ENCODE measurements at regions not wholly inside any gene's neighbourhood (a gene's known extent, or its start where the extent isn't known, plus 50 kb on each side); places are given as distances from the start of the nearest gene placed in this dataset.

DNA sequence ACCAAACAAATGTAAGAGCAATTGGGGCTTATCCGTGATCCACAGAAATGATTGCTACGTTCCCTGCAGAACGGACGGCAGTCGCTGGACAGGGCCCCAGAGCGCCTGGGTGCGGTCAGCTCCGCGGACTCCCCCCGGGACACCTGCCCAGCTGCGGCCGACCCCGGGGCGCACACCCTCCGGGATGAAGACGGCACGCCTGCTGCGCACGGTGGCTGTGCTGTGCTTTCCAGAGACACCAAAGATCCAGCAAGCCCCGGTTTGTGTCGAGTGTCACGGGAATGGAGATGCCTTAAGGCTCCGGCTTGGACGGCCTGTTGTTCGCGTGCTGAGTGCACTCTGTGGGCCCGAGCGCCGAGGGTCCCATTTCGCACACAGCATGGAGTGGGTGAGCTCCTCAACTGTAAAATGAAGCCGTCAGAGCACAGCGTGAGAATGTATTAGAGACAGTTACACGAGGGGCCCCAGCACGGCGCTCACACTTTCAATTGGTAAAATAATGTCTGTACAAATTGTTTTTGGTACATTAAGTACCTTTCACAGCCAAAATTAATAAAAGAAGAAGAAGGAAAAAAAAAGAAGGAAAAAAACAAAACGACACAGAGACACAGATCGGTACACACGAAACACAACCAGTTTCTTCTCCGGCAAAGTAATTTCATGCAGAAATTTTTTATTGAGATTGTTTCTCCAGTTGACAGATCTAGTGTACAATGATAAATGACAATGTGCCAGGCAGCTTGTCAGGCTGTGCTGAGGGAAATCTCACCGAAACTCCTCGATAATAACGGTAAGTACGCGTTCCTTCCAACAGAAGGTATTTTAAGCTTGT is 615.8 kb upstream of the SALL3 start:
- no peak overlapping the region for H3K27ac ChIP-seq
- TF ChIP-seq, protein P1, sequence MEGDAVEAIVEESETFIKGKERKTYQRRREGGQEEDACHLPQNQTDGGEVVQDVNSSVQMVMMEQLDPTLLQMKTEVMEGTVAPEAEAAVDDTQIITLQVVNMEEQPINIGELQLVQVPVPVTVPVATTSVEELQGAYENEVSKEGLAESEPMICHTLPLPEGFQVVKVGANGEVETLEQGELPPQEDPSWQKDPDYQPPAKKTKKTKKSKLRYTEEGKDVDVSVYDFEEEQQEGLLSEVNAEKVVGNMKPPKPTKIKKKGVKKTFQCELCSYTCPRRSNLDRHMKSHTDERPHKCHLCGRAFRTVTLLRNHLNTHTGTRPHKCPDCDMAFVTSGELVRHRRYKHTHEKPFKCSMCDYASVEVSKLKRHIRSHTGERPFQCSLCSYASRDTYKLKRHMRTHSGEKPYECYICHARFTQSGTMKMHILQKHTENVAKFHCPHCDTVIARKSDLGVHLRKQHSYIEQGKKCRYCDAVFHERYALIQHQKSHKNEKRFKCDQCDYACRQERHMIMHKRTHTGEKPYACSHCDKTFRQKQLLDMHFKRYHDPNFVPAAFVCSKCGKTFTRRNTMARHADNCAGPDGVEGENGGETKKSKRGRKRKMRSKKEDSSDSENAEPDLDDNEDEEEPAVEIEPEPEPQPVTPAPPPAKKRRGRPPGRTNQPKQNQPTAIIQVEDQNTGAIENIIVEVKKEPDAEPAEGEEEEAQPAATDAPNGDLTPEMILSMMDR (IDR thresholded peaks at IDR 0.05): no peak
- DNase-seq (ENCODE audit: low spot score): no peak
- H3K4me3 ChIP-seq: no peak overlapping the region

DNA sequence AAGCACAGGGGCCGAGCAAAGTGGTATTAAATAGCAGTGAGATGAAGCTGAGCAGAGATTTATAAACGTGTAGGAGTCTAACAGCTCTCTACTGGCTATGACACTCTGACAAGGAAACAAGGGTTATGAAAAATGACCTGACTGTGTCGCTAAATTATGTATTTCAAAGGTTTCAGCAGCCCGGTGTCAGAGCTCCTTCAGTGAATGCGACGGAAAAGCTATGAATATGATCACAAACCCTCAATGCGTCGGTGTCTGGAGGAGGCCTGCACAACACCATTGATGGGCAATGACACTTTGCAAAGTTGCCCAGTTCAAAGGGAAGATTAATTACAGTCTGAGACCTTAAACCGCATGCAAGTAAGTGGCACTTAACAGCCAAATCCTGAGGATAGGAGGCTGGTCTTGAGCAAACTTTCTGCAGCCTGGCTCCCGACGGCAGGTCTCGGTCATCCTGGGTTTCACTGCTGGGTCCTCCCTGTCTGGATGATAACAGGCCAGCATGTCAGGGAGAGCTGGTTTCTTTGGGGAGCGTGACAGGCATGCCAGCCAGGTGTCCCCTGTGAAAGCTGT is 615.1 kb upstream of the SALL3 start:
- no peak overlapping the region for H3K4me3 ChIP-seq
- no peak for DNase-seq (ENCODE audit: low spot score)
- TF ChIP-seq, protein P1 (IDR thresholded peaks at IDR 0.05): no peak
- H3K27ac ChIP-seq: no peak overlapping the region

DNA sequence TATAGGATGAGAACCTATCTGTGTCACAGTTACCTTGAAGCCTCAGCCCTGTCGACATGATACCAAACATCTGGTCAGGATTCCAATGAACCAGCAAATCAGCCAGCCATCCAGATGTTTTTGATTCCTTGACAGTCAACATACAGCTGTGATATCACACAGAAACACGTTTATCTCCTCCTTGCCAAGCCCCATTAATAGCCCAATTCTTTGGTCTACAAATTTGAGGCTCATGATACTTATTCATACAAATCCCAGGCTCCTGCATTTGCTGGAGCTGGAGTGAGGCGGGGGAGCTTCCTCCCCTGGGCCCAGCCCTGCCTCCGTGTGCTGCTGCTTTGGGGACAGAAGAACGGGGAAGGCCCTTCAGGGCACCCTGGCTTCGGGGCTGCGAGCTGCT is 611.6 kb upstream of the SALL3 start:
- Histone ChIP-seq H3K4me3 (no peak overlapping the region), H3K27ac (no peak overlapping the region)
- DNase-seq (ENCODE audit: low spot score): no peak
- TF ChIP-seq, protein P1 (IDR thresholded peaks at IDR 0.05): no peak

DNA sequence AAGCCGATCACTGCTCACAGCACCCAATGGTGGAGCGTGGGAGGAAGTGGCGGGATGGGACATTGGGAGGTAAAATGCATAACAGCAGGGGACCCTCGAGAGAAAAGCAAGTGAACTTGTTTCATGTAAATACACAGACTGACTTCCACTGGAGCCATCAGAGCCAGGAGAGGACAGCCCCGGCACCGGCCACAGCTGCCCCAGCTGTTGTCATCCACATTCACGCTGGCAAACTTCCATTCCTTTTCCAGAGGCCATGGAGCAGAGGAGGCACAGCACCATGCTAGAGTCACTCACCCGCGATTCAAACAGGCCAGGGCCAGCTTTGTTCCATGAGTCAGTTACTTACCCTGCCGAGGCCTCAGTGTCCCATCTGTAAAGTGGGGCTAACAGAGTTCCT is 610.9 kb upstream of the SALL3 start:
- TF ChIP-seq, protein P1 (IDR thresholded peaks at IDR 0.05): no peak
- H3K4me3 ChIP-seq: no peak overlapping the region
- no peak for DNase-seq (ENCODE audit: low spot score)
- H3K27ac ChIP-seq: no peak overlapping the region

DNA sequence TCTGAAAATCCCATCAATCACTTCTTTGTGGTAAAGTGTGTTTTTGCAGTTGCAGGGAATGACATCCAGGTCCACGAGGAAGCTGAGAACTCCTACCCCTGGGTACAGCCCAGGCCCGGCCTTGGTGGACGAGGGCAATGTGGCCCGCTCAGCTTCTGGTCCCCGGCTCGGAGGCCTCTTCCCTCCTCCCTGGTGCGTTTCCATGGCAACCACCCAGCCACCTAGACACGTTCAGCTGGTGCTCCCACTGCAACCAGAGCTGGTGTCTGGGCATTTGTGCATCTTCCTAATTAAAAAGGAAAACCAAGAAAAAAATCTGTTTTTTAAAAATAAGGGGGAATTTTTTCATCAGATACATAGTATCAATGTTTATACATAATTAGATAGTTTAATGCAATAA is 603.6 kb upstream of the SALL3 start:
- no peak overlapping the region for H3K4me3 ChIP-seq
- no peak for DNase-seq (ENCODE audit: low spot score)
- H3K27ac ChIP-seq: no peak overlapping the region
- TF ChIP-seq, protein P1 (IDR thresholded peaks at IDR 0.05): no peak

DNA sequence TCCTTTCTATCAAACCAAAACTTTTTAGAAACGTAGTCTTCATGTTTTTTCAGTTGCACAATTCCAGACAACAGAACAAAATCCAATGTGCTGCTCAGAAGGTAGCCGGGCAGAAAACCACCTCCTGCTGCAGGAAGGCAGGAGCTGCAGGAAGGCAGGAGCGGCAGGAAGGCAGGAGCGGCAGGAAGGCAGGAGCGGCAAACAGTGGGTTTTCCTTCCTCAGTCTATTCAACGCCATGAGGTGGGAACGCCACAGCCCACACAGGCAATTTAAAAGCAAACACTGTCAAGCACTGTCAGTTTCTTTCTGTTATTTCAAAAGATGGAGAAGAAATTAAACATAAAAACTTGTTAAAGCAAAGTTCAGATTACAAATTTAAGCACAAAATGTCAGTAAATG is 601.2 kb upstream of the SALL3 start:
- Histone ChIP-seq H3K4me3 (no peak overlapping the region), H3K27ac (no peak overlapping the region)
- TF ChIP-seq, protein P1 (IDR thresholded peaks at IDR 0.05): no peak
- no peak for DNase-seq (ENCODE audit: low spot score)

DNA sequence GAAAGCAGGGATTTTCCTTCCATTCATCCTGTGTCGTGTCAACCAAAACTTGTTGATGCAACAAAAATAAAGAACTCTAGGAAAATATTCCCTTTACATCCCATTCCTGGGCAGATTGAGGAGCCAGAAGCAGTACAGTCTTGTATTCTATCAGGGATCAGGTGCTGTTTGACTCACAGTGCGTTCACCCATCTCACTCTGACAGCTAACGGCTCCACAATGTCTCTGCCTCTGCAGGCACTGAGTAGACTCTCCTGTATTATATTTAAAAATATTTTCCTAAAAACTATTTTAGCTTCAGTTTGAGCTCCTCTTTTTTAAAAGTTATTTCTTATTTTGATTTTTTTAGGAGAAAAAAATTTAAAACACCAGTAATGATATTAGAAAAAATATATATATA is 600.6 kb upstream of the SALL3 start:
- no peak for DNase-seq (ENCODE audit: low spot score)
- H3K27ac ChIP-seq: no peak overlapping the region
- H3K4me3 ChIP-seq: no peak overlapping the region
- TF ChIP-seq, protein P1 (IDR thresholded peaks at IDR 0.05): no peak

All from coronary artery (tissue), 2 donors.